Type B pancreatic cell (in vitro differentiated cells): ENCODE measurements at regions not wholly inside any gene's neighbourhood (a gene's known extent, or its start where the extent isn't known, plus 50 kb on each side); places are given as distances from the start of the nearest gene placed in this dataset.

Experiments
- DNase-seq: peaks from one replicate; pipeline ENCODE4 v3.0.0; 2021; ENCODE audit warnings: mixed read lengths; ENCODE audit not compliant: unreplicated experiment; ENCODE audit errors: extremely low spot score
- H3K27ac Mint-ChIP-seq: 2 replicates; pipeline ENCODE4 v1.8.0; 2021; ENCODE audit warnings: mild to moderate bottlenecking, mixed read lengths
- H3K27me3 Mint-ChIP-seq: 2 replicates; pipeline ENCODE4 v1.8.0; 2021; ENCODE audit warnings: mixed read lengths
- H3K36me3 Mint-ChIP-seq: 2 replicates; pipeline ENCODE4 v1.8.0; 2021; ENCODE audit warnings: mixed read lengths
- H3K4me1 Mint-ChIP-seq: one replicate; pipeline ENCODE4 v1.8.0; 2021; ENCODE audit warnings: mixed read lengths; ENCODE audit not compliant: unreplicated experiment
- H3K4me3 Mint-ChIP-seq: 2 replicates; pipeline ENCODE4 v1.8.0; 2021; ENCODE audit warnings: mild to moderate bottlenecking, mixed read lengths
- H3K9me3 Mint-ChIP-seq: 2 replicates; pipeline ENCODE4 v1.8.0; 2021; ENCODE audit warnings: mixed read lengths
- CTCF ChIP-seq: fragments of 200-600 bp; sonication (generic); conservative IDR thresholded peaks from 2 replicates; pipeline ENCODE4 v1.5.0; 2021; ENCODE audit warnings: antibody characterized with exemption, mild to moderate bottlenecking

- no peak for TF ChIP-seq CTCF
- Mint-ChIP-seq H3K9me3 (no peaks in the 10 kb centered on the region), H3K4me3 (no peak overlapping the region), H3K36me3 (no peaks in the 10 kb centered on the region), H3K27ac (no peak overlapping the region), H3K4me1 (no peaks in the 10 kb centered on the region), H3K27me3 (no peaks in the 10 kb centered on the region)
- DNase-seq = no peak
Observed at GRCh38 chr17:54736573-54736972, 164.1 kb upstream of the TOM1L1 start.

- TF ChIP-seq CTCF = no peak
- Mint-ChIP-seq H3K4me3 (no peak overlapping the region), H3K27ac (no peak overlapping the region), H3K9me3 (no peaks in the 10 kb centered on the region), H3K27me3 (no peaks in the 10 kb centered on the region), H3K36me3 (no peaks in the 10 kb centered on the region), H3K4me1 (no peaks in the 10 kb centered on the region)
- DNase-seq = no peak
Observed at GRCh38 chr17:54738496-54738895, 162.2 kb upstream of the TOM1L1 start.

- Mint-ChIP-seq H3K27me3 (no peaks in the 10 kb centered on the region), H3K36me3 (no peaks in the 10 kb centered on the region), H3K4me1 (no peaks in the 10 kb centered on the region), H3K27ac (no peak overlapping the region), H3K9me3 (peaks cover 17% of the 10 kb centered on the region), H3K4me3 (no peak overlapping the region)
- TF ChIP-seq CTCF = no peak
- DNase-seq = no peak
Observed at GRCh38 chr17:54744750-54745149, 155.9 kb upstream of the TOM1L1 start.

DNA sequence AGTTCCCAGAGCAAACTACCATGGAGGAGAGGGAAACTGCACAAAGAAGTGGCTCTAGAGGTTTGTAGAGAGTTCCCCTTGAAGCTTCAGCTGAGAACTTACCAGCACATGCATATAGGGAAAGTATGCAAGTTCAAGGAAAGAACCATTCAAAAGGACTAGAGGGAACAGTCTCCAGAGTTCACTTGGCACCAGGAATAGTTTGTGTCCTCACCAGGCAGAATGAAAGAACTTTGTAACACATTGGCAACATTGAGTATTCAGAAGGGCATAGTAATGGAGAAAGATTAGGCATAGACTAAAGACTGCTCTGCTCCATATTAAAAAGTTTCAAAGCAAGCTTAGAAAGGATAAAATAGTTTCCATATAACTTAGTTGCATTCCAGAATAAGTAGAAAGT is 155.4 kb upstream of the TOM1L1 start:
- no peaks in the 10 kb centered on the region for H3K4me1 Mint-ChIP-seq
- H3K36me3 Mint-ChIP-seq = no peaks in the 10 kb centered on the region
- H3K27ac Mint-ChIP-seq = no peak overlapping the region
- H3K27me3 Mint-ChIP-seq = no peaks in the 10 kb centered on the region
- no peak for DNase-seq
- peaks cover 17% of the 10 kb centered on the region for H3K9me3 Mint-ChIP-seq
- H3K4me3 Mint-ChIP-seq = no peak overlapping the region
- no peak for TF ChIP-seq CTCF

GRCh38 chr17:54745862-54746261 is 154.8 kb upstream of the TOM1L1 start:
- TF ChIP-seq CTCF = no peak
- Mint-ChIP-seq H3K36me3 (no peaks in the 10 kb centered on the region), H3K9me3 (peaks cover 17% of the 10 kb centered on the region), H3K4me3 (no peak overlapping the region), H3K4me1 (no peaks in the 10 kb centered on the region), H3K27me3 (no peaks in the 10 kb centered on the region), H3K27ac (no peak overlapping the region)
- DNase-seq = no peak

DNA sequence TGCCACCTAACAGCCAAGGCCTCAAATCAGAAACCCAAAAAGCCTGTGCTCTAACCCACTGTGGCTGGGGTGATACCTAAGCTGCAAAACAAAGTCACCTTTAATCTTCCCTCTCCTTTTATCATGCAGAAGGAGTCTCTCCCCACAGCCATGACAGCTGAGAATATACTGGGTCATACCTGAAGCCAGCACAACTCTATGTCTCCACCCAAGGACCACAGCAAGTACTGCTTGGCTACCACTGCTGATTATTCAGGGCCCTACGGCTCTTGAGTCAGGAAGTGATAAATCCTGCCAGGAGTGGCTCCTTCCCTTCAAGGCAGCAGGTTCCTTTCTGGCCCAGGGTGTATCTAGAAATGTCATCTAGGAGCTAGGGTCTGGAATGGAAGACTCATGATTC is 151.5 kb upstream of the TOM1L1 start:
- Mint-ChIP-seq H3K36me3 (no peaks in the 10 kb centered on the region), H3K4me3 (no peak overlapping the region), H3K4me1 (no peaks in the 10 kb centered on the region), H3K9me3 (peaks cover 21% of the 10 kb centered on the region), H3K27me3 (no peaks in the 10 kb centered on the region), H3K27ac (no peak overlapping the region)
- no peak for DNase-seq
- no peak for TF ChIP-seq CTCF
